ENCODE measurements at regions not wholly inside any gene's neighbourhood (a gene's known extent, or its start where the extent isn't known, plus 50 kb on each side); places are given as distances from the start of the nearest gene placed in this dataset.

DNA sequence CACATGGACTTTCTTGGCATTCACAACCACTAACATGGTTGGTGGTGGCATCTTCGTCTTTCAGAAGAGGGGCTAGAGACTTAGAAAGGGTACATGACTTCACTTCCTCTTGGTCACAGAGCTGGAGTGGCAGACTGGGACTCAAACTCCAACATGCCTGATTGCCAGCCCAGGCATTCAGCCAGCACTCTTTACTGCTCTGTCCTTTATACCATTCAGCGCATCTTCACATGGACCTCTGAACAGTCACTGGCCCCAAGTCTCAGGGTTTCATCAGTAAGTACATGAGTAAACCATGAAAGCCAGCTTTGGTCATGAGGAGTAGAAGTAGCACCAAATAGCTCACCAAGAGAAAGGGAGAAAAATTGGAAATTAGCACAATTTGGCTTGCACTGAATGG is 148.4 kb upstream of the KLF14 start:
- DNase-seq (no peak), ATAC-seq (replicated peaks in 1 of 4) (no peak)
- Mint-ChIP-seq H3K27ac (peak overlapping the region; percentile 22 to 59), H3K27me3 (no peaks in the 10 kb centered on the region), H3K9me3 (no peaks in the 10 kb centered on the region), H3K36me3 (peaks cover 62% of the 10 kb centered on the region), H3K4me3 (no peak overlapping the region), H3K4me1 (peaks cover 28 to 41% (median 40%) of the 10 kb centered on the region in 3 donors)
- H3K4me3 ChIP-seq (ENCODE audit: control insufficient read depth in 1 of 2, extremely low read depth in 1 of 2, low read length in 1 of 2) = no peak overlapping the region
- H3K27me3 ChIP-seq (replicated peaks in 1 of 2; ENCODE audit: control insufficient read depth in 2 of 2, extremely low read depth in 1 of 2, insufficient read depth in 2 of 2, low read length in 1 of 2) = no peaks in the 10 kb centered on the region
- peaks cover 0 to 90% of the 10 kb centered on the region in 2 donors for H3K36me3 ChIP-seq (ENCODE audit: control insufficient read depth in 2 of 2, extremely low read depth in 1 of 2, insufficient read depth in 1 of 2, low read length in 1 of 2)
- POLR2A ChIA-PET = interaction anchor here in 1 of 2 donors (0.5 to 0.6 kb wide), 2 partner anchors 530 to 1887 kb away, joined by 3 to 5 read pairs; no protein-coding TSS in a partner anchor
- WGBS (ENCODE audit: insufficient coverage) = no CpG with 5 or more reads among the region's 2 CpGs
- no peak overlapping the region for H3K27ac ChIP-seq (ENCODE audit: low read length)
- CTCF ChIA-PET = interaction anchor here in 1 of 2 donors (1.1 to 1.4 kb wide), 3 partner anchors 15 to 180 kb away, joined by 3 to 8 read pairs (median 4); no protein-coding TSS in a partner anchor
- H3K4me1 ChIP-seq (ENCODE audit: control insufficient read depth in 1 of 2, extremely low read depth in 1 of 2, insufficient read depth in 2 of 2, low read length in 2 of 2) = peaks cover 2 to 7% of the 10 kb centered on the region in 2 experiments
- H3K9me3 ChIP-seq = no peaks in the 10 kb centered on the region

DNA sequence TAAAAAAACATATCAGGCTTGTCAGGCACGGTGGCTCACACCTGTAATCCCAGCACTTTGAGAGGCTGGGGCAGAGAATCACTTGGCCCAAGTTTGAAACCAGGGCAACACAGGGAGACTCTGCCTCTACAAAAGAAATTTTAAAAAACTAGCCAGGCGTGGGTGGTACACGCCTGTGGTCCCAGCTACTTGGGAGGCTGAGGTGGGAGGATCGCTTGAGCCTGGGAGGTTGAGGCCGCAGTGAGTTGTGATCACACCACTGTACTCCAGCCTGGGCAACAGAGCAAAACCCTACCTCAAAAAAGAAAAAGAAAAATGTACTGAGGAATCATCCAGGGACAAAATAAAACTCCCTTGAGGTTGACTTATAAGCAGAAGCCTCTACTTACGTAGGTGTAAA is 149.9 kb upstream of the KLF14 start:
- H3K27ac ChIP-seq (ENCODE audit: low read length) = no peak overlapping the region

DNA sequence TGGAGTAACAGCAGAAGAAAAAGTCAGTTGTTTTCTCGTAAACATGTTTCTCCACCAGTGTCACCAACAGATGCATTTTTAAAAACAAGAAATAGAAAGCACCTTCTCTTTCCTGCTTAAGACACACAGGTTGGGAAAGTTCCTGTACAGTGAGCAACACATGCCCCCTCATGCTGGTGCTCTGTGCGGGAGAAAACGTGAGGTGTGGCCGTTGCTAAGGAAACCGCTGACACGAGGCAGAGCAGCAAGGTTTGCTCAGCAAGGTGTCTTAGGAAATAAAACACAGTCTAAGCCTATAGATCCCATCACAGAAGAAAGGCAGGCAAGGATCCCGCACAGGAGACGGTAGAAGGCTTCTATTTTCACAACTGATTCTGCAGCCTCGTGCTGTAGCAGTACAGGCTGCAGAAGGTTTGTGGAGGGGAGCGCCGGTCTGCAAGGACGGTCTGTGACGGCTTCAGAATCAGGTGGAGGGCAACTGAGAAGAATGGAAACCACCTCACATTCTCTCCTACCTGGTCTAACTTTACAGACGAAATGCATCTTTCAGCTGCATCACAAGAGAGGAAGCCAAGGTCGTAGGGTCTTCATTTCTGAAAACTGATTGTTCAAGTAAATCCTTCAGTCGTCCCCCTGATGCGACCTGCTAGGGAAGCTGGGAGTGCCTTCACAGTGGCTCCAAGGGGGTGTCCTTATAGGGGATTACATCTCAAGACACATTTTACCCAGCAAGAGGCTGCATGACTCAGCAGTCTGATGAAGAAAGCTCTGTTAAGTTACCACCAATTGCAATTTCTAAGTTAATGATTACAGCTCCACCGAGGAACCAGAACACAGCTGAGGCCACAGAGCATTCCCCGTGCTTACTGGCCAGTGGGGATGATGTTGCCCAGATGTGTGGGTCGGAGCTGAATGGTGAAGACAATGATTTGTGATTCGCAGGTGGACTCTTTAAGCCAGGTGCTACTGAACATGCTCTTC is 150.7 kb upstream of the KLF14 start:
- peak overlapping the region in 1 of 2 donors; percentile 77 for H3K27ac Mint-ChIP-seq
- peaks cover 0 to 12% of the 10 kb centered on the region in 2 experiments for H3K4me1 ChIP-seq (ENCODE audit: control insufficient read depth in 1 of 2, extremely low read depth in 1 of 2, insufficient read depth in 2 of 2, low read length in 2 of 2)
- H3K36me3 Mint-ChIP-seq = peaks cover 60% of the 10 kb centered on the region
- H3K4me3 Mint-ChIP-seq = no peak overlapping the region
- peak in 1 of 4 experiments; percentile 51 for ATAC-seq (replicated peaks in 1 of 4)
- no peaks in the 10 kb centered on the region for H3K9me3 Mint-ChIP-seq
- H3K36me3 ChIP-seq (ENCODE audit: control insufficient read depth in 2 of 2, extremely low read depth in 1 of 2, insufficient read depth in 1 of 2, low read length in 1 of 2) = peaks cover 0 to 84% of the 10 kb centered on the region in 2 donors
- WGBS (ENCODE audit: insufficient coverage) = 80% methylated on average over 13 of the region's 21 CpGs
- H3K27me3 Mint-ChIP-seq = no peaks in the 10 kb centered on the region
- POLR2A ChIA-PET = interaction anchor here (0.6 to 1.0 kb wide), 3 partner anchors 7 to 475 kb away, joined by 3 to 4 read pairs (median 4); no protein-coding TSS in a partner anchor
- H3K4me3 ChIP-seq (ENCODE audit: control insufficient read depth in 1 of 2, extremely low read depth in 1 of 2, low read length in 1 of 2) = no peak overlapping the region
- peaks cover 19 to 42% (median 37%) of the 10 kb centered on the region in 3 donors for H3K4me1 Mint-ChIP-seq
- H3K27ac ChIP-seq (ENCODE audit: low read length) = no peak overlapping the region
- DNase-seq = no peak
- no peaks in the 10 kb centered on the region for H3K9me3 ChIP-seq
- no peaks in the 10 kb centered on the region for H3K27me3 ChIP-seq (replicated peaks in 1 of 2; ENCODE audit: control insufficient read depth in 2 of 2, extremely low read depth in 1 of 2, insufficient read depth in 2 of 2, low read length in 1 of 2)
- CTCF ChIA-PET = interaction anchor here (0.5 to 2.3 kb wide), 7 partner anchors 10 to 501 kb away, joined by 3 to 8 read pairs (median 3); no protein-coding TSS in a partner anchor

More for the DNA sequence above, 149.9 kb upstream of the KLF14 start:
- DNase-seq (no peak), ATAC-seq (replicated peaks in 1 of 4) (no peak)
- CTCF ChIA-PET = no interaction called here
- no peak overlapping the region for H3K4me3 Mint-ChIP-seq
- H3K27me3 ChIP-seq (replicated peaks in 1 of 2; ENCODE audit: control insufficient read depth in 2 of 2, extremely low read depth in 1 of 2, insufficient read depth in 2 of 2, low read length in 1 of 2) = no peaks in the 10 kb centered on the region
- H3K27ac Mint-ChIP-seq = no peak overlapping the region
- no peaks in the 10 kb centered on the region for H3K9me3 Mint-ChIP-seq
- peaks cover 65% of the 10 kb centered on the region for H3K36me3 Mint-ChIP-seq
- H3K36me3 ChIP-seq (ENCODE audit: control insufficient read depth in 2 of 2, extremely low read depth in 1 of 2, insufficient read depth in 1 of 2, low read length in 1 of 2) = peaks cover 0 to 90% of the 10 kb centered on the region in 2 donors
- whole genome bisulfite sequencing (ENCODE audit: insufficient coverage) = no CpG with 5 or more reads among the region's 6 CpGs
- peaks cover 0 to 12% of the 10 kb centered on the region in 2 experiments for H3K4me1 ChIP-seq (ENCODE audit: control insufficient read depth in 1 of 2, extremely low read depth in 1 of 2, insufficient read depth in 2 of 2, low read length in 2 of 2)
- no peak overlapping the region for H3K4me3 ChIP-seq (ENCODE audit: control insufficient read depth in 1 of 2, extremely low read depth in 1 of 2, low read length in 1 of 2)
- H3K4me1 Mint-ChIP-seq = peaks cover 23 to 44% (median 42%) of the 10 kb centered on the region in 3 donors
- H3K9me3 ChIP-seq = no peaks in the 10 kb centered on the region
- POLR2A ChIA-PET = no interaction called here
- no peaks in the 10 kb centered on the region for H3K27me3 Mint-ChIP-seq

DNA sequence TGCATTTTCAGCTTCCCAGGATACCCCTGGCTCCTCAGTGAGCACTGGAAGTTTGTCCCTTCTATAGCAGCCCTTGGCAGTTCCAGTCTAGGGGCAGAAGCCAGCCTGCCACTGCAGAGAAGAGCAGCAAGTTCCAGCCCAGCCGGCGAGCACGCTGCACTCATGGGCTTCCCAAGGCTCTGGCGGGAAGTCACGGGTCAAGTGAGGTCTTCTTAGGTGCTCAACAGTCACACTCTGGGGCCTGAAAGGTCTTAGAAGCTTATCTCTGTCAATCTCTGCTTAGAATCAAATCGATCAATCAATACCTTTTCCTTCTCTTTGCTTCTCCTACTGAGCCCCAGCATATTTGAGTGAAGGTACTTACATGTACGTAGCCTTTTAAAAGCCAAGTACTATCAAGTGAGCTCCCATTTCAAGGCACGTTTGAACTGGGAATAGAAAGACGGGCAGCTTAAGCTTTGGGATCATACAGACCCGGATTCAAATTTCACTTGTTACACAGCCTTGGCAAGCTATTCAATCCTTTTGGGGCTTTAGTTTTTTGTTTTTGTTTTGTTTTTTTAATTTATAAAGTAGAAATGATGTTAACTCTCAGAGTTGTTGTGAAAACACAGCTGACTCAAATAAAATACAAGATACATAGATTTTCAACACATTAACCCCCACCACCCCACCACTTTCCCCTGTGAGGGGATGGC is 152.6 kb upstream of the KLF14 start:
- Histone ChIP-seq H3K4me3 (ENCODE audit: control insufficient read depth in 1 of 2, extremely low read depth in 1 of 2, low read length in 1 of 2) (no peak overlapping the region), H3K36me3 (ENCODE audit: control insufficient read depth in 2 of 2, extremely low read depth in 1 of 2, insufficient read depth in 1 of 2, low read length in 1 of 2) (peaks cover 0 to 86% of the 10 kb centered on the region in 2 donors), H3K4me1 (ENCODE audit: control insufficient read depth in 1 of 2, extremely low read depth in 1 of 2, insufficient read depth in 2 of 2, low read length in 2 of 2) (peaks cover 0 to 12% of the 10 kb centered on the region in 2 experiments), H3K27ac (ENCODE audit: low read length) (no peak overlapping the region), H3K9me3 (no peaks in the 10 kb centered on the region), H3K27me3 (replicated peaks in 1 of 2; ENCODE audit: control insufficient read depth in 2 of 2, extremely low read depth in 1 of 2, insufficient read depth in 2 of 2, low read length in 1 of 2) (no peaks in the 10 kb centered on the region)
- no peak for DNase-seq
- H3K4me1 Mint-ChIP-seq = peaks cover 14 to 48% (median 40%) of the 10 kb centered on the region in 3 donors
- H3K4me3 Mint-ChIP-seq = no peak overlapping the region
- H3K27me3 Mint-ChIP-seq = no peaks in the 10 kb centered on the region
- no peaks in the 10 kb centered on the region for H3K9me3 Mint-ChIP-seq
- 94% methylated on average over 8 of the region's 10 CpGs for WGBS (ENCODE audit: insufficient coverage)
- H3K27ac Mint-ChIP-seq = no peak overlapping the region
- ATAC-seq (replicated peaks in 1 of 4) = no peak
- ChIA-PET POLR2A (interaction anchor here in 1 of 2 donors (0.6 kb wide), 1 partner anchor 127 kb away, joined by 4 read pairs; no protein-coding TSS in a partner anchor), CTCF (interaction anchor here (0.6 to 2.3 kb wide), 3 partner anchors 10 to 27 kb away, joined by 3 to 8 read pairs (median 3); no protein-coding TSS in a partner anchor)
- peaks cover 62% of the 10 kb centered on the region for H3K36me3 Mint-ChIP-seq

DNA sequence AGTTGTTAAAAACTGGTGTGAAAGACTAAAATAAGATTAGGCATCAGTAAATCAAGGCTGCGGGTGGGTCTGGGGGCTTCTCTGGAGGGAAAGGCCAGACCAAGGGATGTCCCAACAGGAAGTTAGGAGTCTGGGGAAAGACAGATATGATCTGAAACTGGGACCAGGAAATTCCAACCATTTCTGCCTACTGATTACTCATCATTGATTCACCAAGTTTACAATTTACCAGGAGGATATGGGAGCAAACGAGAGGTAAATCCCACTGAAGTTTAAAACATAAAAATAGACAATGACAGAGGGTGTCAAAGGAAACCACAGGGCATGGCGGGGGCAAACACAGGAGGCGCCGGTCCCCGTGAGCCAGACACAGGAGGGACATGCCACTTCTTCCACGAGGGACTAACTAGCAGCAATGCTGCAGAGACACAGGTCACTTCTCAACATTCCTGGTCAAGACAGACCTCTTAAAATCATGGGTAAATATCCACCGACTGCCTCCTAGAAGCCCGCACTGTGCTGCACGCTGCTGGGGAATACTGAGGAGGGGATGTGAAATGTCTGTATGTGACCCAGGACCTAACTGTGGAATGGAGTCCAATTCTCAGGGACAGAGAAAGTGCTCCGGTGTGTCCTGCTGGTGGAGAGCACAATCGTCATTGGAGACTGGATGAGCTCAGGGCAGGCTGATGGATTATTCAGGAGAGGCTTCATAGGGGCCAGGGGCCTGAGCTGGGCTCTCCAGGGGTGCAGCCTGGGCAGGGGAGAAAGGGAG is 153.4 kb upstream of the KLF14 start:
- no peak overlapping the region for H3K27ac ChIP-seq (ENCODE audit: low read length)
- H3K9me3 ChIP-seq = no peaks in the 10 kb centered on the region
- Mint-ChIP-seq H3K27ac (peak overlapping the region; percentile 34 to 38), H3K4me3 (no peak overlapping the region), H3K36me3 (peaks cover 58% of the 10 kb centered on the region), H3K4me1 (peaks cover 14 to 48% (median 41%) of the 10 kb centered on the region in 3 donors), H3K27me3 (no peaks in the 10 kb centered on the region), H3K9me3 (no peaks in the 10 kb centered on the region)
- 83% methylated on average over 7 of the region's 12 CpGs for WGBS (ENCODE audit: insufficient coverage)
- peaks cover 0 to 80% of the 10 kb centered on the region in 2 donors for H3K36me3 ChIP-seq (ENCODE audit: control insufficient read depth in 2 of 2, extremely low read depth in 1 of 2, insufficient read depth in 1 of 2, low read length in 1 of 2)
- ATAC-seq (replicated peaks in 1 of 4) = no peak
- no peak overlapping the region for H3K4me3 ChIP-seq (ENCODE audit: control insufficient read depth in 1 of 2, extremely low read depth in 1 of 2, low read length in 1 of 2)
- ChIA-PET CTCF (interaction anchor here in 1 of 2 donors (2.3 kb wide), 1 partner anchor 9 kb away, joined by 8 read pairs; no protein-coding TSS in a partner anchor), POLR2A (no interaction called here)
- no peaks in the 10 kb centered on the region for H3K27me3 ChIP-seq (replicated peaks in 1 of 2; ENCODE audit: control insufficient read depth in 2 of 2, extremely low read depth in 1 of 2, insufficient read depth in 2 of 2, low read length in 1 of 2)
- peaks cover 0 to 12% of the 10 kb centered on the region in 2 experiments for H3K4me1 ChIP-seq (ENCODE audit: control insufficient read depth in 1 of 2, extremely low read depth in 1 of 2, insufficient read depth in 2 of 2, low read length in 2 of 2)
- no peak for DNase-seq

Measured in T-cell (primary cell).